GM13976 (cell line): ENCODE measurements at regions not wholly inside any gene's neighbourhood (a gene's known extent, or its start where the extent isn't known, plus 50 kb on each side); places are given as distances from the start of the nearest gene placed in this dataset.

ENCODE experiments used
- DNase-seq: peaks from one replicate; pipeline ENCODE4 v3.0.0; 2012; ENCODE audit warnings: low spot score
- in situ Hi-C: fragments of 300-500 bp; cut with MboI; formaldehyde crosslinking; loops from one replicate; pipeline ENCODE4 v1.12.0; 2022; ENCODE audit warnings: low sequenced_read_pairs, mixed read lengths, inconsistent platforms; ENCODE audit not compliant: unreplicated experiment
- TF ChIP-seq, protein P1 (sequence below): IDR thresholded peaks from 2 replicates; pipeline ENCODE4 v1.5.1; 2012; ENCODE audit warnings: borderline replicate concordance, mild to moderate bottlenecking; ENCODE audit not compliant: insufficient read depth; ENCODE audit errors: extremely low read depth, missing control alignments, control extremely low read depth

DNA sequence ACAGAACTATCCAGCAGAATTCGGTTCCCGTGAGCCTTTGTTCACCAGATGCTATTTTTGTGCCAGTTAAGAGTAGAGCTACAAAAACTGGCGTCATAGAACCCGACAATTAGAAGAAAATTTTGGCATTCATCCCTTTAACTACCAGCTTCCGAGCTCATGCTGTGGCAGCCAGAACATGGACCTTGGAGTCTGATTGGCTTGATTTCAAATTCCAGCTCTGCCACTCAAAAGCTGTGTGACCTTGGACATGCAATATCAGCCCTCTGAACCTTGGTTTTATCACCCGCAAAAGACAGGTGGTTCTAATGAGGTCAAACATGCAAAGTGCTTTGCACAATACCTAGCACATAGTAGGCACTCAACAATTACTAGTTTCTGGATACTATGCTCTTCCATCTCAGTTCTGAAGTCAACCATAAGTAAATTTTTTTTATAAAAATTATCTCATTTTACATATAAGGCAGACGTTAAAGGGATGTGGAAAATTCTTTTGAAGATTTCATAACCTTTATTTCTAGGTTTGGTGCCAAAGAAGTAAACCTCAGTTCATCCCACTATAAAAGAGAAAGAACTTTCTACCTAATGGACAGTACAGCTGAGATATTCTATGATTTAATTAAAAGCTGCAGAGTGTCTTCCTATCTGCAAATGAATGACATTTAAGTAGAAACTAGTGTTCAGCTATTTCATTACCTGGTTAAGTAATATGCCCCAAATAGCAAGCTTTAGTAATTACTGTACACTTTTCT lies 331.5 kb downstream of the HAPSTR1 start:
- TF ChIP-seq, protein P1, sequence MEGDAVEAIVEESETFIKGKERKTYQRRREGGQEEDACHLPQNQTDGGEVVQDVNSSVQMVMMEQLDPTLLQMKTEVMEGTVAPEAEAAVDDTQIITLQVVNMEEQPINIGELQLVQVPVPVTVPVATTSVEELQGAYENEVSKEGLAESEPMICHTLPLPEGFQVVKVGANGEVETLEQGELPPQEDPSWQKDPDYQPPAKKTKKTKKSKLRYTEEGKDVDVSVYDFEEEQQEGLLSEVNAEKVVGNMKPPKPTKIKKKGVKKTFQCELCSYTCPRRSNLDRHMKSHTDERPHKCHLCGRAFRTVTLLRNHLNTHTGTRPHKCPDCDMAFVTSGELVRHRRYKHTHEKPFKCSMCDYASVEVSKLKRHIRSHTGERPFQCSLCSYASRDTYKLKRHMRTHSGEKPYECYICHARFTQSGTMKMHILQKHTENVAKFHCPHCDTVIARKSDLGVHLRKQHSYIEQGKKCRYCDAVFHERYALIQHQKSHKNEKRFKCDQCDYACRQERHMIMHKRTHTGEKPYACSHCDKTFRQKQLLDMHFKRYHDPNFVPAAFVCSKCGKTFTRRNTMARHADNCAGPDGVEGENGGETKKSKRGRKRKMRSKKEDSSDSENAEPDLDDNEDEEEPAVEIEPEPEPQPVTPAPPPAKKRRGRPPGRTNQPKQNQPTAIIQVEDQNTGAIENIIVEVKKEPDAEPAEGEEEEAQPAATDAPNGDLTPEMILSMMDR: no peak
- DNase-seq: no peak
- in situ Hi-C loops: no loop called here

- in situ Hi-C loops: no loop called here
- TF ChIP-seq, protein P1: no peak
- DNase-seq: no peak
Observed at GRCh38 chr16:9425236-9425635, 333.8 kb downstream of the HAPSTR1 start.

DNA sequence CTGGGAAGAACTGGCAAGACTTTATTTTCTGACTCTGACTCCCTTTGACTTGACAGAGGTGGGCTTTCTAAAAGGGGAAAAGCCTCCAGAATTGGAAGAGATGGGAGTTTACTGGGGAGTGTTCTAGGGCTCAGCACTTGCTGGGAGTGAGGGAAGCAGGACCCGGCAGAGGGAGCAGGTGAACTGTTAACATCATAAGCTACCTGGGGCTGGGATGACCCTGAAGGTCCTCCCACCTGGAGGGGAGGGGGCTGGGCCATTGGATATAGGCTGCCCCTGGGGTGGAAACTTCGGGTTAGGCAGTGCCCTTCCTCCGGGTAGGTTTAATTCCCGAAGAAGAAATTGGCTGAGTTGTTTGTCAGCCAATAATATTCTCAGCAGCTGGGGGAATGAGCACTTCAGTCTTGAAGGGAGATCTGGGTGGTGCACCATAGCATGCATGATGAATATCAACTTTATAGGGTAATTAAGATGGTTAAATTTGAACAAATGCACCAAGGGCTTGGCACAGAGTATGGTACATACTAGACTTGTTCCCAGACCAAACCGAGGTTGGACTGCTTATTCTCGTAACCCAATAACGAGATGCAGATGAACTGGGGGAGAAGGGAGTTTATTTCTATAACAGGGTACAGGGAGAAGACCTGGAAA lies 337.0 kb downstream of the HAPSTR1 start:
- no peak for DNase-seq
- TF ChIP-seq, protein P1: no peak
- in situ Hi-C loops: no loop called here

GRCh38 chr16:9429646-9430330 lies 338.3 kb downstream of the HAPSTR1 start:
- no peak for DNase-seq
- in situ Hi-C loops: no loop called here

DNA sequence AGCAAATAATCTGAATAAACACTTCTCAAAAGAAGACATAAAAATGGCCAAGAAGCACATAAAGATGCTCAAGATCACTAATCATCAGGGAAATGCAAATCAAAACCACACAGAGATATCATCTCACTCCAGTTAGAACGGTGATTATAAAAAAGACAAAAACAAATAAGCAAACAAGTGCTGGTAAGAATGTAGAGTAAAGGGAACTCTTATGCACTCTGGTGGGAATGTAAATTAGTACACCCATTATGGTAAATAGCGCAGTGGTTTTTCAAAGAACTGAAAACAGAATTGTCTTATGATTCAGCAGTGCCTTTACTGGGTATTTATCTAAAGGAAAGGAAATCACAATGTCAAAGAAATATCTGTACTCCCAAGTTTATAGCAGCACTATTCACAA lies 343.2 kb downstream of the HAPSTR1 start:
- TF ChIP-seq, protein P1: no peak
- in situ Hi-C loops: no loop called here
- DNase-seq: no peak

More at GRCh38 chr16:9429646-9430330, 338.3 kb downstream of the HAPSTR1 start:
- TF ChIP-seq, protein P1: no peak

DNA sequence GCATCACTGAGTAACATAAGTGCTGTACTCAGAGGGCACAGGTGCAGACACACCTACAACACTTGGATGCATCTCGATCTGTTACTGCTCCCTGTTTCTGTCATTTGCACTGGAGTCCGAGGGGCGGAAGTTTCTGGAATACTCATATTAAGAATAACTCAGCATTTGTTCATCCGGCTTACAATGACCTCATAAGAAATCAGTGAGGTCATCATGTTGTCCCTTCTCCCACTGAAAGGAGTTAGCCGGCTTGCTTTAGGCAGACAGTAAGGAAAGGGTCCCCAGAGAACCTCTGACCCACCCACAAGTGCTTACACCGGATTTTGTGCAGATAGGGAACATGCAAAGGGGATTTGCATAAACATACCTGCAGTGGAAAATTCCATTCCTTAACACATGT lies 344.7 kb downstream of the HAPSTR1 start:
- DNase-seq: no peak
- in situ Hi-C loops: no loop called here
- TF ChIP-seq, protein P1: no peak
